OCI-LY3 (cell line): ENCODE measurements at regions not wholly inside any gene's neighbourhood (a gene's known extent, or its start where the extent isn't known, plus 50 kb on each side); places are given as distances from the start of the nearest gene placed in this dataset.

Source experiments
- H2AFZ ChIP-seq: fragments of 200-600, 300-600 bp; shearing (Covaris generic); 2 replicates; pipeline ENCODE4 v1.6.0; 2014; ENCODE audit warnings: antibody characterized with exemption, low read depth, low read length
- H3K27ac ChIP-seq: fragments of 200-600, 300-600 bp; sonication (generic); 2 replicates; pipeline ENCODE4 v1.5.1; 2014; ENCODE audit warnings: mild to moderate bottlenecking, low read length, moderate library complexity, mixed read lengths
- H3K27me3 ChIP-seq: fragments of 200-600, 300-600 bp; sonication (generic); 2 replicates; pipeline ENCODE4 v1.6.1; 2014; ENCODE audit warnings: low read depth, low read length, mixed read lengths
- H3K36me3 ChIP-seq: fragments of 200-600, 300-600 bp; sonication (generic); replicated peaks from 2 replicates; pipeline ENCODE3; 2014; ENCODE audit warnings: low read depth, low read length, mixed read lengths
- H3K4me1 ChIP-seq: fragments of 300-600, 200-600 bp; sonication (generic); 2 replicates; pipeline ENCODE4 v1.6.1; 2014; ENCODE audit warnings: low read length, mixed read lengths
- H3K4me2 ChIP-seq: fragments of 200-600, 300-600 bp; sonication (generic); 2 replicates; pipeline ENCODE4 v1.6.1; 2014; ENCODE audit warnings: low read length, mixed read lengths
- H3K4me3 ChIP-seq: fragments of 300-600, 200-600 bp; sonication (generic); 2 replicates; pipeline ENCODE4 v1.5.1; 2014; ENCODE audit warnings: antibody characterized with exemption, mild to moderate bottlenecking, low read length, moderate library complexity
- H3K79me2 ChIP-seq: fragments of 300-600, 200-600 bp; shearing (Covaris generic); 2 replicates; pipeline ENCODE4 v1.6.1; 2014; ENCODE audit warnings: mild to moderate bottlenecking, low read length, mixed read lengths
- H3K9ac ChIP-seq: fragments of 300-600, 200-600 bp; shearing (Covaris generic); 2 replicates; pipeline ENCODE4 v1.6.0; 2014; ENCODE audit warnings: mild to moderate bottlenecking, low read length, moderate library complexity
- H3K9me3 ChIP-seq: fragments of 200-600, 300-600 bp; shearing (Covaris generic); 2 replicates; pipeline ENCODE4 v1.6.1; 2014; ENCODE audit warnings: low read length, mixed read lengths; ENCODE audit not compliant: insufficient read depth
- H4K20me1 ChIP-seq: fragments of 200-600, 300-600 bp; sonication (generic); 2 replicates; pipeline ENCODE4 v1.6.1; 2016; ENCODE audit warnings: low read length, mixed read lengths; ENCODE audit not compliant: insufficient read depth
- CTCF ChIP-seq: fragments of 200-600, 300-600 bp; sonication (generic); IDR thresholded peaks from 2 replicates; pipeline ENCODE4 v1.5.1; 2014; ENCODE audit warnings: antibody characterized with exemption, low read length, low read depth
- EZH2phosphoT487 ChIP-seq: fragments of 200-600 bp; shearing (Covaris generic); IDR thresholded peaks from 2 replicates; pipeline ENCODE4 v1.6.1; 2018; ENCODE audit warnings: antibody characterized with exemption, mixed run types, low read depth

GRCh38 chr5:124259017-124259416 lies 487.4 kb downstream of the ZNF608 start:
- no peak overlapping the region for H3K4me3 ChIP-seq
- H3K4me2 ChIP-seq, result no peak overlapping the region
- no peaks in the 10 kb centered on the region for H3K27me3 ChIP-seq
- H3K79me2 ChIP-seq, result no peaks in the 10 kb centered on the region
- H3K4me1 ChIP-seq, result no peaks in the 10 kb centered on the region
- no peak overlapping the region for H2AFZ ChIP-seq
- H3K9me3 ChIP-seq, result no peaks in the 10 kb centered on the region
- no peaks in the 10 kb centered on the region for H3K36me3 ChIP-seq
- H3K9ac ChIP-seq, result no peak overlapping the region
- H4K20me1 ChIP-seq, result no peaks in the 10 kb centered on the region
- no peak for TF ChIP-seq CTCF
- no peak for TF ChIP-seq EZH2phosphoT487
- no peak overlapping the region for H3K27ac ChIP-seq

DNA sequence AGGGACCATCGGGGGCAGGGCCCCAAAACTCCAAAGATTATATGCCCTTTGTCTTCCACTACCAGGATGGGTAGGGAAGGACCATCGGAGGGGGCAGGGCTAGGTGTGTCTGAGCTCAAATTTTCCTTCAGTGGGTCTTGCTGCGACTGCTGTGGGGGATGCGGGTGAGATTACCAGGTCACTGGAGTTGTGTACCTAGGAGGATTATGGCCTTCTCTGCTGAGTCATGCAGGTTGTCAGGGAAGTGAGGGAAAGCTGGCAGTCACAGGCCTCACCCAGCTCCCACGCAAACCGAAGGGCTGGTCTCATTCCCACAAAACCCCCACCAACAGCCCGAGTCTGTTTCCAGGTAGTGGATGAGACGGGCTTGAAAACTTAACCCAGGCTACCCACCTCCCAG lies 489.4 kb downstream of the ZNF608 start:
- Histone ChIP-seq H3K4me2 (no peak overlapping the region), H3K9me3 (no peaks in the 10 kb centered on the region), H3K27me3 (no peaks in the 10 kb centered on the region), H3K36me3 (no peaks in the 10 kb centered on the region), H3K27ac (no peak overlapping the region), H3K4me1 (no peaks in the 10 kb centered on the region), H2AFZ (no peak overlapping the region), H3K4me3 (no peak overlapping the region), H3K79me2 (no peaks in the 10 kb centered on the region), H3K9ac (no peak overlapping the region), H4K20me1 (no peaks in the 10 kb centered on the region)
- TF ChIP-seq EZH2phosphoT487 (no peak), CTCF (no peak)

- H3K4me2 ChIP-seq, result no peak overlapping the region
- no peaks in the 10 kb centered on the region for H3K36me3 ChIP-seq
- H3K79me2 ChIP-seq, result no peaks in the 10 kb centered on the region
- H4K20me1 ChIP-seq, result no peaks in the 10 kb centered on the region
- no peak overlapping the region for H3K9ac ChIP-seq
- TF ChIP-seq CTCF (no peak), EZH2phosphoT487 (no peak)
- no peak overlapping the region for H3K27ac ChIP-seq
- H3K4me3 ChIP-seq, result no peak overlapping the region
- H3K9me3 ChIP-seq, result no peaks in the 10 kb centered on the region
- H3K27me3 ChIP-seq, result no peaks in the 10 kb centered on the region
- H2AFZ ChIP-seq, result no peak overlapping the region
- H3K4me1 ChIP-seq, result no peaks in the 10 kb centered on the region
These were observed 493.1 kb downstream of the ZNF608 start for GRCh38 chr5:124253203-124253810.

GRCh38 chr5:124252747-124253146 lies 493.7 kb downstream of the ZNF608 start:
- no peaks in the 10 kb centered on the region for H4K20me1 ChIP-seq
- H3K4me2 ChIP-seq, result no peak overlapping the region
- H3K9ac ChIP-seq, result no peak overlapping the region
- H3K4me1 ChIP-seq, result no peaks in the 10 kb centered on the region
- no peaks in the 10 kb centered on the region for H3K9me3 ChIP-seq
- no peaks in the 10 kb centered on the region for H3K79me2 ChIP-seq
- no peak overlapping the region for H3K27ac ChIP-seq
- H3K36me3 ChIP-seq, result no peaks in the 10 kb centered on the region
- no peak overlapping the region for H2AFZ ChIP-seq
- H3K4me3 ChIP-seq, result no peak overlapping the region
- no peaks in the 10 kb centered on the region for H3K27me3 ChIP-seq
- TF ChIP-seq EZH2phosphoT487 (no peak), CTCF (no peak)
